ENCODE measurements at regions not wholly inside any gene's neighbourhood (a gene's known extent, or its start where the extent isn't known, plus 50 kb on each side); places are given as distances from the start of the nearest gene placed in this dataset.
"Not testable (repeated sequence)": the region's sequence is repeated elsewhere in the genome, so short reads cannot be mapped to it uniquely, and the experiment has no call there.

DNA sequence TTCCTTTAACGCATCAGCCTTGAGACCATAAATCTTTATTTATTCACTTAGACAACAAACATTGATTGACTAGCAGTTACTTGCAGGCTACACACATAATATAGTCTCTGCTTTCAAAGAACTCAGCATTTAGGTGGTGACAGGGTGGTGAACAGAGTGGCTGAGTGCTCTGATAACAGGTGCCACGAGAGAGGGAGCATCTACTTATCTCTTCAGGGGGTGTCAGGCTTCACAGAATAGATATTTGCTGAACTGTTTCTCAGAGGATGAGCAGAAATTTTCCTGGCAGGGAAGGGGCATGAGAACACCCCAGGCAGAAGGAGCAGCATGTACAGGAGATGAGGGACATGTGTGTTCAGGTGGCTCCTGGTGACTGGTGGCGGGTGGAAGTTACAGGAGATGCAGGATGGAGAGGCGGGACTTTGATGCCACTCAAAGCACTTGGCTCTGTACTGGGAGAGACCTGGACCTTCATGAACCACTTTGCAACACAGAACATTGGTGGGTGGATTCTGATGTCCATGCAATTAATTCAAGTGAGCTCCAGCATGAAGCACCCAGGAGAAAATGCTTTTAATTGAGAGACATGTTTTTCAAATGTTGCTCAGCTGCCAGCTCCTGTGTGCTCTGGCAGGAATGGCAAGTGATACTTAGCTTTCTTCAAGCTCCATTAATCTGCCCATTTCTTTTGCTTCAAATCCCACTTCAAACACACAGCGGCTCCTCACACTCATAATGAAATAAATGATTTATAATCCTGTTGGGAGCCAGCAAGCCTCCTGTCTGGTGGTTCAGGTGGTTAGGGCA lies 248.9 kb downstream of the MYCN start:
- no peak for DNase-seq (ENCODE audit: low spot score)

DNA sequence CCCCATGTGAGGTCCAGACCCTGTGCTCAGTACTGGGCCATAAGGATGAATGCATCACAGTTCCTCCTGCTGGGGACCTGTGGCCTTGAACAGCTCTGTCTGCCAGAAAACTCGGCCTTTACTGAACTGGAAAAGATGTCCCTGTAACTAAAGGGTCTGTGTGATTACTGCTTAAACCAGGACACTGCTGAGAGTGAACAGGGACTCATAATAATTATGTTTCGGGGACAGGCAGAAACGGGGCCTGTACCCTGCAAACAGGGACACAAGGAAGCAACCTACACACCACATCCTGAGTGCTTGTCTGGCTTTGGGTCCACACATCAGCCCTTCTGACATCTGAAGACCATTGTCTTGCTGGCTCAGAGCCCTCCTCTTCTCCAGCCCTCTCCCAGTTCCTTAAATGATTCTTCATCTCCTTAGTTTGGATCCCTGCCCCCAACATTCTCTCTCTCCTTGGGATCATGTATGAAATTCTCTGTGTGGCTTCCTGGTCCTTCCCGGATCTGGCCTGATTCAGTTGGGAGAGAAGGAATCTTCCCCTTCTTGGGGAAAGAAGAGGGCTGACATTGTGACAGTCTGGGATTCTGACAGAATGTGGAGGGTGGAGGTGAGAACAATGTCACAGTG lies 248.0 kb downstream of the MYCN start:
- DNase-seq (ENCODE audit: low spot score) = no peak

DNA sequence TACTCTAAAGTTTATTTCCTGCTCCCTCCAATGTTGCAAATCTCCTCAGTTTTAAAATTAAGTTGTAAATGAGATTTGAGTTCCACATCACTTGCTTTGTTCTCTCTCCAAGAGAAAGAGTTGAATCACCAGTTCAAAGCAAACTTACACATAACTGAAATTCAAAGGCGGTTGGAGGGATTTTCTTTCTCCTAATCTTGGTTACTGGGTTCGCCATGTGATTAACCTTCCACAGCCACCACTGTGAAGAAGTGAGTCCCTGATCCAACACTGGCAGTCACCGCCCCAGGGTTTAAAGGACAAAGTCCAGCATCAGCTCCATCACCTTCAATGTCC lies 247.1 kb downstream of the MYCN start:
- no peak for DNase-seq (ENCODE audit: low spot score)

DNA sequence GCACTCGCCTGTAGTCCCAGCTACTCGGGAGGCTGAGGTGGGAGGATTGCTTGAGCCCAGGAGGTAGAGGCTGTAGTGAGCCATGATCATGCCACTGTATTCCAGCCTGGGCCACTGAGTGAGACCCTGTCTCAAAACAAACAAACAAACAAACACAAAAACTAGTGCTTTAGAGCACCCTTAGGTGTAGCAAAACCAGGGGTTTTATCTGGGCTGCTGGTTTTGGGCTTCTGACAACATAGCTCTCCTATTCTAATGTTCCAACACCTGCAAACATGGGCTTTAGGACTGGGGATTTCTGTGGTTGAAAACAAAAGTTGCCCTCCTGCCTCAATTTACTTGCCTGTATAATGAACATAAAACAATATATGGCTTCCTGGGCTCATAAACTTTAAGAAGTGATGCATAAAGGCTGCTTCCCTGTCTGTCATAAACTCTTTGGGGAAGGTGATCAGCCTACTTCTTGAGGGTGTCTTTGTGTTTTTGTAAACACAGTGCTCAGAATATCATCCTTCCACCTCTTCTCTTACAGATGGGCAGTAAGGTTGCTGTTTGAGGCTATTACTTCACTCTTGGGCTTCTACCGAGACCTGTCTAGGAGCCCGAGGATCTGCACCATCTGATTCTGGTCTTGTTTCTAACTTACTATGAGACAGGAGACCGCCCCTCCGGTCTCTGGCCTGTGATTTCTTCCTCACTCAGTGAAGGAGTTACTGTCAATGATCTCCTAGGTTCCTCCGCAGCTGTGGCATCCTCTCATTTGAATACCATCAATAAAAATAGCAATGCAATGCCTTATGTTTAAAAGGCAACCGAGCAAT lies 246.5 kb downstream of the MYCN start:
- DNase-seq (ENCODE audit: low spot score) = no peak

DNA sequence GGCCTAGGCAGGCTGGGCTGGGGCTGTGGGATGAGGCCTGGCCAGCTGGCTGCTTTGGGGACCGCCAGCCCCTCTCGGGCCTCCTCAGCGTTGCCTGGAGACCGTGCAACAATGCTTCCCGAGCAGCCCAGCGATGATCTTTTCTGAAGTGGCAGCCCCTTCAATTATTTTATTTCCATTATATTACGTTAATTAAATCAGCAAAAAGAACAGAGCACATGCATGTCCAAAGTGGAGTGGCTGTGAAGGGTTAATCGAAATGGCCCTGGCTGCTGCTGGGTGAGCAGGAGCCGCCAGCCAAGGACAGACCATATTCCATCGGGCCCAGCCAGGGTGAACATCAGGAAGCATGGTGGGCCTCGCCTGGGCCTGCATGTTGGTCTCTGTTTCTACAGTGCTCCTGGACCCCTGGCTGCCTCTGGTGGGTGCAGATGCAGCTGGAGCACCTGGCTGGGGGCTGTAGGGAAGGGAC lies 245.5 kb downstream of the MYCN start:
- no peak for DNase-seq (ENCODE audit: low spot score)

DNA sequence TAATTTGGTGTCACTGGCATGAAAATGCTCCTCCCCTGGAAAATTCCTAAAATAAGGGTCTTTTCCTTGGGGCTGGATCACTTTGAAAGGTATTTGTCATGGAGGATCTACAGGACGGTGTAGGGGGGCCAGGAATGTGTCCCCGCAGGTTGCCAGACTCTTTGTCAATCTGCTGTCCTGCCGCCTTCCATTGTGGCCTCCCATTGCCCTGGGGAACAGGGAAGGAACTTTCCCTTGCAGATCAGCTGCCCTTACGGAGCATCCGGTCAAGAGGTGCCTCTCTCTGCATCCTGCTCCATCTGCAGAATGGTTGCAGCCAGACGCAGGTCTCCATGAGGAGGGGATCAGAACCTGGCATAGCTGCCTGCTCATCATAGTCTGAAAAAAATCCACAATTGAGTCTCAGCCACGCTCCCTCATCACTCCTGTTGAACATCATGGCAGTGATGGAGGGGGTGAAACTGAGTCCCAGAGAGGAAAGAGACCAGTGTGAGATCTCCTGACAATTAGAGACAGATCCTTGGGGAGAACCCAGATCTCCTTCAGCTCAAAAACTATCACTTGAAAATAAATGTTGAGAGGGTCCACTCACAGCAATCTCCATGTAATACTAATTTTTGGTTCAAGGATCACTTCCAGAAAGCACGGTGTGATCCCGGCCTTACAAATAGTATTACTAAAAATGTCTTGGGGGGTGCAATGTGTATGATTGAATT lies 244.8 kb downstream of the MYCN start:
- no peak for DNase-seq (ENCODE audit: low spot score)

DNA sequence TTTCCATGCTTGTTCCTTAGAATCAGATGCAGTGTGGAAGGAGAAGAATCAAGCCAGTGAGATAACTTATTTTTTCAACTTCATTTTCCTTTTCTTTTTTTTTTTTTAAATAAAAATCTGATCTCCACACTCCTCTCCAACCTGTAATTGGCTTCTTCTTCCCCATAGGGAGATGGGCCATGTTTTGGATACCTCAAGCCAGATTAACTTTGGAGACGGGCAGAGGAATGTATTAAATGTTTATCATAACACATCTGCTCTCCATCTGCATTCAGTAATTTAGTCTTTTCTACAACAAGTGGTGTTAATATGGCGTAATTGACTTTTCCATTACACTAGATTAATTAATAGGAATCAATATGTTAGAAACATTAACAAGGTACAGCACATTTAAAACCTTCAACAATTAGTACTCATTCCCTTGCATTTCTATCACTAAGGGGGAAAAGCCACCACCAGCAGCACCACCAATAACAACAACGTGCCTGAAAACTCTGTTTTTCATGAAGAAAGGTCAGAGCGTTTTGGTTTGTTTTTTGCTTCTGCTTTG lies 244.1 kb downstream of the MYCN start:
- no peak for DNase-seq (ENCODE audit: low spot score)

DNA sequence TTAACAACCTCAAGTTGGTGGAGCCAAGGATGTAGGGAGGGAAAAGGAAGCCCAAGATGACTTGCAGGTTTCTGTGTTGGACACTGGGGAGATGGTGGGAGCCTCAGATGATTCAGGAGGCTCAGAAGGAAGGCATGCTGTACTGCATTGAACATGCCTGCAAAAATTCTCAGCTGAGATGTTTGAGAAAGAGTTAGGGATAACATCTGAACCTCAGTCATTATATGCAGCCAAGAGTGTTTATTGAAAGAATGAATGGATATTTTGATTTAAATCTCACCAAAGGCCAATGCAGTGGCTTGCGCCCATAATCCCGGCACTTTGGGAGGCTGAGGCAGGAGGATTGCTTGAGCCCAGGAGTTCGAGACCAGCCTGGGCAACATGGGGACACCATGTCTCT lies 243.0 kb downstream of the MYCN start:
- no peak for DNase-seq (ENCODE audit: low spot score)

DNA sequence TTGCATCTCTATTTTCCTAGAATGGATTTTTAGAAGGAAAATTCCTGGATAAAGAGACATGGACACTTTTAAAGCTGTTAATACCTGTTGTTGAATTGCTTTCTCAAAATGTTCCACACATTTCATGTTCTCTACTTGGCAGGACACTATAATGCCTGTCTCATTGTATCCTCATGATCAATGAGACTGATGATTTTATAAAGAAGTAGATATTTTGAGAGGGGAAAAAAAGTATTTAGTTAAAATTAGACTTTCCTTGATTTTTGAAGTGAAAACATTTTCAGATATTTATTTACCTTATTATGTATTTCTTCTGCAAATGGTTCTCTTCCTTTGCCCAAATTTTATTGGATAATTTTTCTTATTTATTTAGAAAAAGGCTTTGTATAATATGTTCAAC lies 242.5 kb downstream of the MYCN start:
- DNase-seq (ENCODE audit: low spot score) = no peak

DNA sequence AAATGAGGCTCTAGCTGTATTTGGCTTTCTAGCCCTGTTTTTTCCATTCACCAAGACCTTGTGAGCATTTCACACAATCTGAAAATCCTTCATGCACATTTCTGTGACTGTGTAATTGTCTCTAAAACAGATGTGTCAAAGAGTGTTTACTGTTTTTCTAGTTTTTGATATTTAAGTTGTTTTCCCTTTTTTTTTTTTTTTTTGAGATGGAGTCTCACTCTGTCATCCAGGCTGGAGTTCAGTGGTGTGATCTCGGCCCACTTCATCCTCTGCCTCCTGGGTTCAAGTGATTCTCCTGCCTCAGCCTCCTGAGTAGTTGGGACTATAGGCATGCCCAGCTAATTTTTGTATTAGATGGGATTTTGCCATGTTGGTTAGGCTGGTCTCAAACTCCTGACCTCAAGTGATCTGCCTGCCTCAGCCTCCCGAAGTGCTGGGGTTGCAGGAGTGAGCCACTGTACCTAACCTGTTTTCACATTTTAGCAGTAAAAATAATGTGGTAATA lies 242.0 kb downstream of the MYCN start:
- DNase-seq (ENCODE audit: low spot score) = not testable (repeated sequence)

DNA sequence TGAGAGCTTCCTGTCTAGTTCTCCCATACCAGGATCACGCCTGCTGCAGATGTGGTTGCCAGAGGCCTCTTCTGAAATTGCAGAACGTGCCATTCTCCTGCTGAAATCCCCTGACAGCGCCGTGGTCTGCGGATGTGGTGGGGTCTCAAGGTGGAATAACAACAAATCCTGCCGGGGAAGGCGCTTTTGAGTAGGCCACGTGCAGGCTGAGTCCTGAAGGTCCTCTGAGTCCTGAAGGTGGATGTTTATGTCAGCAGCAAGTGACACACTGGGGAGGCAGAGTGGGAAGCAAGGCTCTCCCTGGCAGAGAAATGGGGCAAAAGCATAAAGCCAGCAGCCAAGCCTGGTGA lies 241.4 kb downstream of the MYCN start:
- no peak for DNase-seq (ENCODE audit: low spot score)

DNA sequence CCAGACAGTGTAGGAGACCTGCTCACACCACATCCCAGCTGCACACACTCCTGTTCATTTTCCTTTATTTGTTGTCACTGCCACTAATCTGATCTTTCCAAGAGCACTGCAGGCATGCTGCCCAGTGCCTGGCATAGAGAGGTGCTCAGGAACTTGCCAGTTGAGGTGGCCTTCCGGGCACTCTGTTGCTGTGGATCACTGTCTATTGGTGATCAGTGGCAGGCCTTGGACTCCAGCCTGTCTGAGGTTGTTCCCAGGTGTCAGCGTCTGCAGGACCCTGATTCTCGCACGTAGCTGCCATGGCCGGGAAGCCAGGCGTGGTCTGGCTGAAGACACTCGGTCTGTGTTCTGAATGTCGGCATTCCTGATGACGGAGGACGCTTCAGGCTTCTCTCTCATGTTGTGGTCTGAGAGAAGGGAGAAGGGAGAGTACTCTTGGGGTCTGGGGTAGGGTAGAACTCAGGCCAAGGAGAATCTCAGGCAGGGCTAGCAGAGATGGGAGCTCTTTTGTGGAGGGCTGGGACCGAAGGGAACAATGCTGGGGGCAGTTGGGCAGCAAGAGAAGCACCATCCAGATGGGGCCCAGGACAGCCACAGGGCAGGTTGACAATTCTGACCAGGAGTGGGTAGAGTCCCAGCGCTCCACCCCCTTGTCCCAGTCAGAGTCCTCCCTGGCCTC lies 240.9 kb downstream of the MYCN start:
- no peak for DNase-seq (ENCODE audit: low spot score)

DNA sequence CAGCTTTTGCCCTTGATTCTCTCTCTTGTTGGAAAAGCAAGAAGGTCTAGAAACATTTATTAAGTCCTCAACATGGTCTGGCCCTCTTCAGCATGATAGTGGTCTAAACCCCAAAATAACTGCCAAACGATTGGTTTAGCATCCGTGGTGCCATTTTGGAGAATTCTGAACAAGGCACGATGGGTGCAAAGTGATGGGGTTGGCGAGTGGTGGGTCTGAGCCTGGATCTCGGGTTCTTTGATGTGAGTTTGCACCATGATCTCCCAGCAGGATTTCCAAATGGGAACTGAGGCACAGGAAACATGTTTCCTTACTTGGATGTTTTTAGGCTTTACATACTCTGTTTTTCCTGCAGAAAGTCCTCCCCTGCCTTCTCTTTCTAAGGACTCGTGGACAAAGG lies 240.3 kb downstream of the MYCN start:
- no peak for DNase-seq (ENCODE audit: low spot score)

DNA sequence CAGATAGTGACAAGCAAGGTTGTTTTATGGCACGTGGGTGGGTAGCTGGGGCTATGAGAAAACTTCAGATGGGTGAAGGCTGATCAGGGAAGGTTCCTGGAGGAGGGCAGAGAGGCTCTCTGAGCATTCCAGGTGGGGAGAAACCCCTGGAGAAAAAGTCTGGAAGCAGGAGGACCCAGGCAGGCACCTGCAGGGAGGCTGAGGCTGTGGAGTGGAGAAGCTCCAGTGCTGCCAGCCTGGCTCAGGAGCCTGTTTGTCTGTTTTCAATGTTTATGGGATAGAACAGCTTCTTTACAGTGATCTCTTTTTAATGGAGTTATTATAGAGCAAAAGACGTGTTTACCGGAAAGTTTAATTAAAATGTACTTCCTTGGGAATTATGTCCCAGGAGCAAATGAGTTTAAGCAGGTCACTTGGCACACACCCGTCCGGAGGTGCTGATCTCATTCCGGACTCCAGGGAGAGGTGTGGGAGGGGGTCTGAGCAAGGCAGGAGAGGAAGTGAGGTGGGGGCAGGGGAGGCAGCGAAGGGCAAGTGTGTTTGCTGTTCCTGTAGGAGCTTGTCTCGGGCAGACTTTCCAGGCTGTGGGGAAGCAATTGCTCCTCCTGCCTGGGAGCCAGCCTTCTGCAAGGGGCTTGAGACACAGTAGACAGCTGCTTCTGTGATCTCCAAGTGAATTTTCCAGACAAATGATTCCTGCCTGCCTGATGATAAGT lies 239.5 kb downstream of the MYCN start:
- DNase-seq (ENCODE audit: low spot score) = no peak

DNA sequence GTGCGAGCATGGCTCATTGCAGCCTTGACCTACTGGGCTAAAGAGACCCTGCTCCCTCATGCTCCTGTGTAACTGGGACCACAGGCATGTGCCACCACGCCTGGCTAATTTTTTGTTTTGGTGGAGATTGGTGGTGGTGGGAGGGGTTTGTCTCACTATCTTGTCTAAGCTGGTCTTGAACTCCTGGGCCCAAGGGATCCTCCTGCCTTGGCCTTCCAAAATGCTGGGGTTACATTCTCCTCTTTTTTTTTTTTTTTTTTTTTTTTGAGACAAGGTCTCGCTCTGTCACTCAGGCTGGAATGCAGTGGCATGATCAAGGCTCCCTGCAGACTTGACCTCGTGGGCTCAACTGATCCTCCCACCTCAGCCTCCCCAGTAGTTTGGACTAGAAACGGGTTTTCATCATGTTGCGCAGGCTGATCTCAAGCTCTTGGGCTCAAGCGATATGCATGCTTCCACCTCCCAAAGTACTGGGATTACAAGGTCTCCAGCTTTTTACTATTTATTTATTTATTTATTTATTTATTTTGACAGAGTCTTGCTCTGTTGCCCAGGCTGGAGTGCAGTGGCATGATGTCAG lies 238.3 kb downstream of the MYCN start:
- no peak for DNase-seq (ENCODE audit: low spot score)

DNA sequence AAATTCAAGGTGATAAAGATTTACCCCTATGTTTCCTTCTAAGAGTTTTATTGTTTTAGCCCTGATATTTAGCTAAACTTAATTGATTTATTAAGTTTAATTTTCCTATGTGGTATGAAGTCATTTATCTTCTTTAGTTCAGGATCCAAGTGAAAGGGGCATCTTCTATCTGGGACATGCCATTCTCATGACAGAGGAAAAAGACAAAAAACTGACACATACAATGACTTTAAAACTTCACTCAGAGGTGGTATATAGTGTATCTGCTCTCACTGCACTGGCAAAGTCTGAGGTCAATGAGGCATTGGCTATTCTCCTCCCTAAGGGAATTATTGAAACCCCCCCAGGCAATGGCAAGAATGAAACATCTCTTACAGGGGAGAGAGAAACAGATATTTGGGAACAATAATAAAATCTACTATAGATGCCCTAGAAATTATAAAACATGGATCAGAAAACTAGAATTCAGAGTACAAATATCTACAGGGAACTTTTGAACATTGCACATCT lies 237.4 kb downstream of the MYCN start:
- no peak for DNase-seq (ENCODE audit: low spot score)

DNA sequence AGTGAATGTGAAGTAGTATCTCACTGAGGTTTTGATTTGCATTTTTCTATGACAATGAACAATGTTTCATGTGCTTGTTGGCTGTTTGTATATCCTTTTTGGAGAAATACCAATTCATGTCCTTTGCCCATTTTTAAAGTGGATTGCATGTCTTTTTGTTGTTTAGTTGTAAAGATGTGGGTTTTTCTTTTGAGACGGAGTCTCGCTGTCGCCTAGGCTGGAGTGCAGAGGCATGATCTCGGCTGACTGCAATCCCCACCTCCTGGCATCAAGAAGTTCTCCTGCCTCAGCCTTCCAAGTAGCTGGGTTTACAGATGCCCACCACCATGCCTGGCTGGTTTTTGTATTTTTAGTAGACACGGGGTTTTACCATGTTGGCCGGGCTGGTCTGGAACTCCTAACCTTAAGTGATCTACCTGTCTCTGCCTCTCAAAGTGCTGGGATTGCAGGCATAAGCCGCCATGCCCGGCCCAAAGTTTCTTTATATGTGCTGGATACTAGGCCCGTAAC lies 236.7 kb downstream of the MYCN start:
- DNase-seq (ENCODE audit: low spot score) = no peak

DNA sequence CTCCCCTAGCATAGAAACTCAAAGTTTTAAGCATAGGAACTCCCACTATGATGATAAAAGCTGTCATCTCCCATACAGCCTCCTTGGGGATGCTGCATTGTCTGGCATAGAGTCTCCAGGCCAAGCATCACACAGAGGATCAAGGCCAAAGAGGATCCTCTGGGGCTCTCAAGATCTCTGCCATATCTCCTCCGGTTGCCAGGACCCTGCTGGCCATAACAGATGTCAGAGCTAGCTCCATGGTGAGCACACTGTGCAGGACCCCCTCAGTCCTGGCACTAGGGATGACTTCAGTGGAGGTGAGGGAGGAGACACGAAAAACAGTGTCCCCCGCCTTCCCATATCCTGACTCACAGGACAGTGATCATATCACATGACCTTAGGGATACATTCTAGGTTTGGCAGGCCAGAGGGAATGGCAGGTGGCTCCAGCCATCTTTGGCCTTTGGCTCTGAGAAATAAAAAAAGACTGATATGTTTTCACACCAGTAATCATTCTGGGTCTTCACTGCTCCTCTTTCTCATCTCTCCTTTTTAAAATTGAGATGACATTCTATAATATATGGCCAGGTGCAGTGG lies 235.0 kb downstream of the MYCN start:
- no peak for DNase-seq (ENCODE audit: low spot score)

DNA sequence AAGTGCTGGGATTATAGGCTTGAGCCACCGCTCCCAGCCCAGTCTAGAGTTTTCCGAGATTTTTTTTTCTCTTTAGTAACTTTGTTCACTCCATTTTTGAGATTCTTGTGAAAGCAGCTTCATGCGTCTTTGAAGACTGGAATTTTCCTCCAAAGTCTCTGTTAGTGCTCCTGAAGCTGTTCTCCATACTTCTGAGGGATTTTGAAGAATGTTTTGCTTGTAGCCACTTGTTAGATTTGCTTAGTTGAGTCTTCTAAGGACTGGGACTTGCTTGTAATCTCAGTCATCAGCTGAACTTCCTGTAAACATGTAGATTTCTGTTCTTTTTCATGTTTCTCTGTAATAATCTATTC lies 234.3 kb downstream of the MYCN start:
- no peak for DNase-seq (ENCODE audit: low spot score)
